GM21528 (cell line): ENCODE measurements at regions not wholly inside any gene's neighbourhood (a gene's known extent, or its start where the extent isn't known, plus 50 kb on each side); places are given as distances from the start of the nearest gene placed in this dataset.
A peak's percentile ranks its signal among the peaks of the same experiment; 100 is the strongest.
"Not testable (repeated sequence)": the region's sequence is repeated elsewhere in the genome, so short reads cannot be mapped to it uniquely, and the experiment has no call there.

Experiments used
- ATAC-seq: cut with Tn5 transposase; IDR thresholded peaks from one replicate; pipeline ENCODE4 v1.9.1; 2021; ENCODE audit warnings: mild to moderate bottlenecking, moderate library complexity; ENCODE audit not compliant: unreplicated experiment, low FRiP score

DNA sequence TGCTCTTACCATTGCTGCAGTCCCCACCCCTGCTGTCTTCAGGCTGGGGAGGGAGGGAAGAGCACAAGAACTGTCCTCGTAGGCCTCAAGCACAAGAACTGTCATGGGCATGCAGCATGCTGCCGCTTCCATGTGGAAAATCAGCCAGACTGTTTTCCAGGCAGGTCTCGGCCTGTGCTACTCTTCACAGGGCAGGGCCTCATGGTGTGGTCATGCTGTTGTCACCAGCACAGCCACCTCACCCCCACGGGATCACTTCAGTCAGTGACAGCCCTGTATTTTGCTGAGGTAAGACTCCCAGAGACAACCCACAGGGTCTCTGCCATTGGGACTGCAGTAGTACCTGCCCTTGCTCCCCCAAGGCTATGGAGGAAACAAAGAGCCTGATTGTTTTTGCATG is 205.3 kb downstream of the NAP1L3 start:
- no peak for ATAC-seq

DNA sequence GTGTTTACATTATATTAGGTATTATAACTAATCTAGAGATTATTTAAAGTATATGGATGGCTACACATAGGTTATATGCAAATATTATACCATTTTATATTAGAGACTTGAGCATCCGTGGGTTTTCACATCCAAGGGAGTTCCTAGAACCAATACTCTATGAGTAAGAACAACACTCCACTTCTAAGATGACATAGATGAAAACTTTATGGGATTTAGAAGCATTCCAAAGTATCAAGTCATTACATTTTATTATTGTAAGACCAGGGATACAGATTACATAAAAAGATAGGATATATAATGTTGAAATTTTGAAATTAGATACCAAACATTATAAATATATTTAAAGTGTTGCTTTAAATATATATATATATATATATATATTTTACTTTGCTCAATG is 207.0 kb downstream of the NAP1L3 start:
- no peak for ATAC-seq

DNA sequence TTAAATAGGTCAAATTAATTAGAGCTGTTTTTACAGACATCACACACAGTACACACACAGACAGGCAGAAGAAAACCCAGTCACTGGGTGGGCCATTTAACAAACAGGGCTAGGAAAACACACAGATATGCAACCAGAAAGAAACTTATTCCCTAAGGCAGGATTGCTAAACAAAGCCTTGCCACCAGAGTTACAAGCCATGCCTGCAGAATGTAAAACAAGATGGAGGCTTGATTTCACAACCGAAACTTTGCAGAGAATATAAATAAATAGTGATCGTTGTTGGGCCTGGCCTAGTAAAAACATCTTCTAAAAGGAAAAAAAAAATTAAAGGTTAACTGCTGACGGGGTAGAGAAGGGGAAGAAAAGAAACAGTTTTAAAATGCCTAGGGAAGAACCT is 212.3 kb downstream of the NAP1L3 start:
- no peak for ATAC-seq

DNA sequence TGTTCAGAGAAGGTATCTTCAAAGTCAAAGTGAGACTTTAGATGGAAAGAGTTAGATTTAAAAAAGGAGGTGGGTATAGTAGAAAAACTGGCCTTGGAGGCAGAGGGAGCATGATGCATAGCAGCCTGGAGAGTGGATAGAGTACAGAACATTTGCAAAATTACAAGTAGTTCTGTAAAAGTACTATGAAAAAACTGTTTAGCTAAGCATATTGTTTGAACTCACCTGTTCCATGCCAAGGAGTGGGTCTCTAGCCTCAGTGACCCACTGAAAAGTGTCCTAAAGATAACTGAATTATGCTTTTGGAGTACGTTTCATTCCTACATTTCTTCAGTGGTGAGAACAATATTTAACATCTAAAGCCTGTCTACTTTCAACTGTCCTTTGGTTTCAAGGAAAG is 218.9 kb downstream of the NAP1L3 start:
- ATAC-seq: no peak

DNA sequence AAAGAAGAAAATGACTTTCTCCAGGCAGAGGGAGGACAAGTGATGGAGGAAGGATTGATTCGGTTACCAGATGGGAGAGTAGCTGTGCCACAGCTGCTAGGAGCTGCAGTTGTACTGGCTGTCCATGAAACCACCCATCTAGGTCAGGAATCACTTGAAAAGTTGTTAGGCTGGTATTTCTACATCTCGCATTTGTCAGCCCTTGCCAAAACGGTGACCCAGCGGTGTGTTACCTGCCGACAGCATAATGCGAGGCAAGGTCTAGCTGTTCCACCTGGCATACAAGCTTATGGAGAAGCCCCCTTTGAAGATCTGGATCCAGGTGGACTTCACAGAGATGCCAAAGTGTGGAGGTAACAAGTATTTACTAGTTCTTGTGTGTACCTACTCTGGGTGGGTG is 238.7 kb downstream of the NAP1L3 start:
- ATAC-seq: not testable (repeated sequence)

DNA sequence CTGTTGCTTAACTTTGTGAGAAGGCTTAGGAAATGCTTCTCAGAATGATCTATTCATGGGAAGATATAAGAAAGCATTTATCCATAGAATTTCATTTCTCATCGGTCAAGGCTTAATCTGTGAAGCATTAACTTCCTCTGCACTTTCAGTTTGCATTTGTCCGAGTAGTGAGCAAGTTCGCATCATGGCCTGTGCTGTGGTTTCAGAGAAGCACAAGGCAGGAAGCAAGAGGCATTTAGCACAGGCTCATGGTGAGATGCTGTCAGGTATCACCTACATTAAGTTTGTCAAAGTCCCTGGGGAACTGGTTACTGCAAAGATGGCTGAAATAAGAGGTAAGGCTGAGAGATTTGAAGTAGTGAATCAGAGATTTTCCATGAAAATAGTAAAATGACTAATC is 244.9 kb downstream of the NAP1L3 start:
- ATAC-seq: no peak

DNA sequence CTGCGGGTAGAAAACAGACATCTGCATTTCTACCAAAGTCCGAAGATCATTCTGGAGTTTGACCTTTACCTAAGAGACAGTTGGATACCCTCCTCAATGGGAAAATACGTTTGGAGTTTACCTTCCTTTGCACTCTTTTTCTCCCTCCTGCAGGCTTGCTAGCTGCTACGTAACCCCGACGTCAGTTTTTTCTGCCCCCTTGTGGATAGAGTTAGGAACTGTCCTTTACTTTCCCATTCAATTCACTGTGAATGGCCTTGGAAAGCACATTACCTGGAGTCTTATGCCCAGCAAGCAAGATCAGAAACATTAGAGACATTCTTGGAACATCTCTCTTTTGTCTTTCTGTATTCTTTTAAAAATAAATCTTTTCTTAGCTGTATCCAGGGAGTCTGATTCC is 250.7 kb downstream of the NAP1L3 start:
- ATAC-seq: peak; percentile 54

DNA sequence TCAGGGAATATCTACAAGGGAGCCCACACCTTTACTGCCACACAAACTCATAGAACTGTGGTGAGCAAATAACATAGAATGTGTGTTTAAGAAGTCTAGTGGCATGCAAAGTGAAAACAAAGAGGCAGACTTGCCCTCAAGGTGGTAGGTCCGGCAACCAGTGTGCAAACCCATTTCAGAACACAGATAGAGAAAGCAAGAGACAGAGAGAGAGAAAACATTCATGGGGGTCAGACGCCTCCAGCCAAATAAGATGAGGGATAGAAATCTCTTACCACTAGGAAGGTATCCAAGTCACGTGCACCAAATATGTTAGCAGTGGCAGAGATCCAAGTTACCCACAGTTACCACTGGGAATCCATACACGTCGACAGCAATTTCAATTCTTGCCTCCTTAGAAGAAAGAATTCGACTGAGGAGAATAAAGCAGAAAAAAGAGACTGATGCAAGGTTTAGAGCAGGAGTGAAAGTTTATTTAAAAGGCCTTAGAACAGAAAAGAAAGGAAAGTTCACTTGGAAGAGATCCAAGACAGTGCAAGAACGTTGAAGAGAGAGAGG is 252.8 kb downstream of the NAP1L3 start:
- no peak for ATAC-seq

DNA sequence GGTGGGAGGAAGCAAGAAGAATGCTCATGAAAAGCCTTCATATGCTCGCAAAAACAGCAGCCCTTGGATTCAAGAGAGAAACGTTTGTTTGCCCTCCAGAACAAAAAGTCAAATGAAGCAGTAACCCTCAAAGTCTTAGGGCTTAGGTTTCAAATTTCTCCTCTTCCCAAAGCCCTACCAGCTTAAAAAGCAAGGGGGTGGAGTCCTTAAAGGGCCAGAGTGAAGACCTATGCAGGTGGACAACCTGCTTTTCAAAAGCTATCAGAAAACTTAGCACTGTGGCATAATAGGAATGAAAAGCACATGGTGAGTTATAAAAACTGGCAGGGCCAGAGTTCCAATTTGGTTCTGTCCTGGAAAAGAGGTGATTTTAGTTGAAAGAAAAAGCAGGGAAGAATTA is 253.3 kb downstream of the NAP1L3 start:
- no peak for ATAC-seq

DNA sequence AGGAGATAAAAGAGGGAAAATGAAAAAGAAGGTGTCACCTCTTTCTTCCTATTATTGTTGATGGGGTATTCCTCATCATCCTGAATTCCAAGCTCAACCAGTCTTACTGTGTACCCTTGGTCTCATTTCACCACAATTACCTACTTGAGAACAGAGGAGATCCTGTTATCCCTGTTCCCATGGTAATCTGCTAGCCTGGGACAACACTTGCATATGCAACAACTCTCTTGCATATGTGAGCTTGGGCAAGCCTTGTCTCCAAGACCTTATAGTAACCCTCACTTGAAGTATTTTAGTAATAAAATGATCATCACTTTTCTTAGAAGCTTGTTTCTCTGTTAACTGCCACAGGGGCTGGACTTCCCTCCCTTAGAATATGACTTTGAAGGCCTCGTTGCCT is 253.7 kb downstream of the NAP1L3 start:
- no peak for ATAC-seq

DNA sequence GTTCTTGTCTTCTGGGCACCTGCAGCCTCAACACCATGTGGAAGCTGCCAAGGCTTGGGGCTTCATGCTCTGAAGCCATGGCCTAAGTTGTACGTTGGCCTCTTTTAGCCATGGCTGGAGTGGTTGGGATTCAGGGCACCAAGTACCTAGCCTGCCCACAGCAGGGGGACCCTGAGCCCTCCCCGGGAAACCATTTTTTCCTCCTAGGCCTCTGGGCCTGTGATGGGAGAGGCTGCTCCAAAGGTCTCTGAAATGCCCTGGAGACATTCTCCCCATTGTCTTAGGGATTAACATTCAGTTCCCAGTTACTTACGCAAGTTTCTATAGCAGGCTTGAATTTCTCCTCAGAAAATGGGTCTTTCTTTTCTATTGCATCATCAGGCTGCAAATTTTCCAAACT is 269.3 kb downstream of the NAP1L3 start:
- ATAC-seq: no peak

DNA sequence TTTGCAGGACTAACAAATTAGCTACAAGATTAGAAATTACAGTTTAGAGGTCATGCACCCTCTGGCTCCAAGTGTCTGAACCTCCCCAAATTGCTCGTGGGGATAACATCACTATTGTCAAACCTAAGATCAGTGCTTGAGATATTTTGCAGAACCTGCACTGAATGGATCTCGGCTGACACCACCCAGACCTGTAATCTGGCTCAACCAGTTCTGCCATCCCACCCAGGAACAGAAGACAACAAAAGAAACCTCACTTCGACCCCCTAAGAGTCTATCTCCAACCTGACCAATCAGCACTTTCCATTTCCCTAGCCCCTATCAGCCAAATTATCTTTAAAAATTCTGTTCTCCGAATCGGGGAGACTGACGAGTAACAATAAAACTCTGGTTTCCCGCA is 318.7 kb downstream of the NAP1L3 start:
- ATAC-seq: no peak

DNA sequence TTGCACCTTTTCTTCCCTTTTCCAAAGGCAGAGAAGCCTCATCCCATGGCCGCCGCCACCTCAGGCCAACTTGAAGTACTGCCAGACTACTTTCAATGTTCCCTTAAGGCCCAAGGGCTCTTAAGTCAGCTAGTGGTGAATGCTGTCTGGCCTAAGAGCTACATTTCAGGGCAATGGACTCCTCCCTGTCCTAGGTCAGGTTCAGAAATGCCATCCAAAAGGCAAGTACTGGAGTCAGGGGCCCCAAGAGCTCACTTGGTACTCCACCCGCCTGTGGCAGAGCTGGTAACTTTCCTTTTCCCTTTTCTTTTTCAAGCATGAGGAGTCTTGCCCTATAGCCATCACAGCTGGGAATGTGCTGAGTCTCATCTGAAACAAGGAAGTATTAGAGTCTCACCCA is 327.1 kb downstream of the NAP1L3 start:
- ATAC-seq: no peak

DNA sequence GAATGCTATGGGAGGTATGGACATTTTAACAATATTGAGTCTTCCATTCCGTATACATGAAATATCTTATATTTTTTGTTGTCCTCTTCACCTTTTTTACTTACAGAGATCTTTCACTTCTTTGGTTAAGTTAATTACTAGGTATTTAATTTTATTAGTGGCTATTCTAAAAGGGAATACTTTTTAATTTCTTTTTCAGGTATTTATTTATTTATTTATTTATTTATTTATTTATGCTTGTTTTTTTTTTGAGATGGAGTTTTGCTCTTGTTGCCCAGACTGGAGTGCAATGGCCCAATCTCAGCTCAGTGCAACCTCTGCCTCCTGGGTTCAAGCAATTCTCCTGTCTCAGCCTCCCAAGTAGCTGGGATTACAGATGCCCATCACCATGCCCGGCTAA is 329.1 kb downstream of the NAP1L3 start:
- ATAC-seq: not testable (repeated sequence)

DNA sequence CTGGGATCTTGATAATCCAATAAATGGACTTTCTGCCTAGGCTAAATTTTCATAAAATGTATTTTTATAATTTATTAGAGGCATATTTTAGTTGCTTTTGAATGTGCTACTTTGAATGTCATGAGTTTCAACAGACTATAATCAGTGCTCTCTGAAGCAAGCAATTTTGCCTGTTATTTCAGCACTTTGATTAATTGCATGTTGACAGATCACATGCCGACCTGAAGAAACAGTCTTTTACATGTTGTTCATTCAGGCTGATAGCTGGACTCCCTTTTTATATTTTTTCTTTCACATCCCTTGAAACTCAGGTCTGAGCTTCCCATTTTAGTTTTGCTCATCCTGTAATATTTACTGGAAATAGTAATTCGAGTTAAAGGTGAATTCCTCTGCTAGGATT is 341.0 kb downstream of the NAP1L3 start:
- no peak for ATAC-seq

DNA sequence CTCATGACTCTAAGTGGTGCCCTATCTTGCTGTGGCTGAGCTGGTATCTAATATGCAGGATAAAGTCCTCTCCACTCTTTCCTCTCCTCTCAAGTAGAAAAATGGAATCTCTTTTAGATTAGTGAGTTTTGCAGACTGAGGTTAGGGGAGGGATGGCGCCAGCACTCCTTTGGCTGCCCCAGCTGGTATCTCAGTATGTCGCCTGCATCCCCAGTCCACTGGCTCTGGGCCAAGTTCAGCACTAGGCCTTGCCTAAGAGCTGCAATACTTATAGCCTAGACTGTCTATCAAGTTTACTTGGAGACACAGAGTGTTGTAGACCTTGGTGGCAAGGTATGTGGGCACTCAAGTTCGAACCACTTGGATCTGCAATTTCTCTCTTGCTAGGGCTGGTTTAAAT is 351.3 kb downstream of the NAP1L3 start:
- no peak for ATAC-seq

DNA sequence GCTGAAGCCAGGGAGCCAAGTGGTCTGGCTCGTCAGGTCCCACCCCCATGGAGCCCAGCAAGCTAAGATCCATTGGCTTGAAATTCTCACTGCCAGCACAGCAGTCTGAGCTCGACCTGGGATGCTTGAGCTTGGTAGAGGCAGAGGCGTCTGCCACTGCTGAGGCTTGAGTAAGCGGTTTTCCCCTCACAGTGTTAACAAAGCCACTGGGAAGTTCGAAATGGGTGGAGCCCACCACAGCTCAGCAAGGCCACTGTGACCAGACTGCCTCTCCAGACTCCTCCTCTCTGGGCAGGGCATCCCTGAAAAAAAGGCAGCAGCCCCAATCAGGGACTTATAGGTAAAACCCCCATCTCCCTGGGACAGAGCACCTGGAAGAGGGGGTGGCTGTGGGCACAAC is 353.8 kb downstream of the NAP1L3 start:
- ATAC-seq: no peak
